Prostate gland (tissue), 2 donors: ENCODE measurements at regions not wholly inside any gene's neighbourhood (a gene's known extent, or its start where the extent isn't known, plus 50 kb on each side); places are given as distances from the start of the nearest gene placed in this dataset.

Experiments
- POLR2A ChIP-seq: fragments of 450-650 bp; IDR thresholded peaks from one replicate; pipeline ENCODE4 v1.6.1; 2016; ENCODE audit warnings: antibody characterized with exemption, mild to moderate bottlenecking
- POLR2AphosphoS5 ChIP-seq: sonication (generic); formaldehyde crosslinking; IDR thresholded peaks from one replicate; pipeline ENCODE4 v1.6.1; 2017; ENCODE audit warnings: antibody characterized with exemption
- TF ChIP-seq, protein P1 (sequence below), 4 experiments: fragments of 200-600 bp in 2 of 4; fragments of 450-650 bp in 2 of 4; sonication (generic) in 2 of 4; IDR thresholded peaks; 1 replicate in 3 of 4; 2 replicates in 1 of 4; pipeline ENCODE4 v1.5.1; 2016 to 2019; ENCODE audit warnings: antibody characterized with exemption in 4 of 4, mild to moderate bottlenecking in 2 of 4, moderate library complexity in 2 of 4

DNA sequence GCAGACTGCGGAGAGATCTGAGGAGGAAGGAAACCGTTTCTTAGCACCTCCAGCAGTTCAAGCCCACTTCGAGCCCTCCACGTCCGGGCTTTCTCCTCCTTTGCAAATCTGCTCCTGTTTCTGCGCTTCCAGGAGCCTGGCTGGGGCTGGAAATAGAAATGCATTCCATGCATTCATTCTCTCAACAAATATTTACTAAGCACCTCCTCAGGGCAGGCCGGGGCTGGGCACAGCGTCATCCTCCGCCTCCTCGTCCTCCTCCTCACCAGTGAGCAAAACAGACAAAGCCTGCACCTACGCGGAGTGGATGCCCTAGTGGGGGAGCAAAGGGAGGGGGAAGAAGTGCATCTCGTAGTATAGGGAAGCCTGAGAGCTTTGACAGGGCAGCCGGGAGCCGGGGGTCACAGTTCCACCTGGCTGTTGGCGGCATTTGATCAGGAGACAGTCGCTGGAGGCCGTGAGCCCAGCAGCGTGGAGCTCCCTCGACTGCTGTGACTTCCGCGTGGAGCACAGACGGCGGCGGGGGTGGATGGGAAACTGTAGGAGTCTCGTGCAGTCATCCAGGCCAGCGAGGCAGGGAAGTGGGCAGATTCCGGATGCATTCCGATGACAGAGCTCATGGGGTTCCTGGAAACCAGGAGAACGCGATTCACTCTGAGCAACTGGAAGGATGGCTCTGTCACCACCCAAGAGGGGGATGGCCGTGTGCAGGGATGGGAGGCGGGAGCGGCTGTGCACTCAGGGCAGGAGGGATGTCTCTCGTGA is 93.5 kb downstream of the SIK1 start:
- TF ChIP-seq, protein P1, sequence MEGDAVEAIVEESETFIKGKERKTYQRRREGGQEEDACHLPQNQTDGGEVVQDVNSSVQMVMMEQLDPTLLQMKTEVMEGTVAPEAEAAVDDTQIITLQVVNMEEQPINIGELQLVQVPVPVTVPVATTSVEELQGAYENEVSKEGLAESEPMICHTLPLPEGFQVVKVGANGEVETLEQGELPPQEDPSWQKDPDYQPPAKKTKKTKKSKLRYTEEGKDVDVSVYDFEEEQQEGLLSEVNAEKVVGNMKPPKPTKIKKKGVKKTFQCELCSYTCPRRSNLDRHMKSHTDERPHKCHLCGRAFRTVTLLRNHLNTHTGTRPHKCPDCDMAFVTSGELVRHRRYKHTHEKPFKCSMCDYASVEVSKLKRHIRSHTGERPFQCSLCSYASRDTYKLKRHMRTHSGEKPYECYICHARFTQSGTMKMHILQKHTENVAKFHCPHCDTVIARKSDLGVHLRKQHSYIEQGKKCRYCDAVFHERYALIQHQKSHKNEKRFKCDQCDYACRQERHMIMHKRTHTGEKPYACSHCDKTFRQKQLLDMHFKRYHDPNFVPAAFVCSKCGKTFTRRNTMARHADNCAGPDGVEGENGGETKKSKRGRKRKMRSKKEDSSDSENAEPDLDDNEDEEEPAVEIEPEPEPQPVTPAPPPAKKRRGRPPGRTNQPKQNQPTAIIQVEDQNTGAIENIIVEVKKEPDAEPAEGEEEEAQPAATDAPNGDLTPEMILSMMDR (IDR thresholded peaks at IDR 0.05), result peak in 1 of 4 experiments; percentile 29
- TF ChIP-seq POLR2A (peak; percentile 50), POLR2AphosphoS5 (peak; percentile 88)
